Right cardiac atrium (tissue), 5 donors: ENCODE measurements at regions not wholly inside any gene's neighbourhood (a gene's known extent, or its start where the extent isn't known, plus 50 kb on each side); places are given as distances from the start of the nearest gene placed in this dataset.
"Not testable (repeated sequence)": the region's sequence is repeated elsewhere in the genome, so short reads cannot be mapped to it uniquely, and the experiment has no call there.

ENCODE experiments used
- ATAC-seq, 2 donors: fragments of 200-7000 bp; cut with Tn5 transposase; one replicate each; pipeline versions ENCODE4 v1.8.0 to v1.9.1; 2020; ENCODE audit warnings: moderate library complexity in 2 of 2, mild to moderate bottlenecking in 1 of 2
- DNase-seq, 3 donors: peaks; one replicate each; pipeline ENCODE4 v3.0.0-alpha.2; 2020
- H3K27ac ChIP-seq: one replicate; pipeline ENCODE4 v1.5.1; 2013; ENCODE audit warnings: mild to moderate bottlenecking, low read length, control low read depth, moderate library complexity
- H3K27me3 ChIP-seq: one replicate; pipeline ENCODE4 v1.6.1; 2013; ENCODE audit not compliant: control insufficient read depth, insufficient read depth
- H3K4me1 ChIP-seq: one replicate; pipeline ENCODE4 v1.6.1; 2013; ENCODE audit warnings: low read length; ENCODE audit not compliant: control insufficient read depth, insufficient read depth
- H3K4me3 ChIP-seq: one replicate; pipeline ENCODE4 v1.5.1; 2013; ENCODE audit warnings: low read length, control low read depth
- H3K9me3 ChIP-seq: one replicate; pipeline ENCODE4 v1.6.1; 2013; ENCODE audit warnings: low read length; ENCODE audit not compliant: control insufficient read depth
- WGBS: extraction: QIAGEN DNeasy Blood & Tissue Kit; methylation state at CpG from one replicate; pipeline ENCODE4 v1.1.7; 2013; 5-methylcytosine and 5-hydroxymethylcytosine counted together
- intact Hi-C, 4 donors: fragments of 100-400 bp; cut with DNase I; formaldehyde crosslinking; loops; one replicate each; pipeline versions ENCODE4 v1.11.0 to v1.14.0; 2022 to 2023
- donor health status: healthy with polysubstance abuse.
- donor health status: DM: no; HTN: yes; CAD: no.
- donor health status: DM: no; HTN: no; CAD: no.
- donor health status: DM: no; HTN: yes; CAD: no; lungs with severe emphysema.
- donor health status: DM: yes; HTN: yes; CAD: no.

- no peak overlapping the region for H3K27ac ChIP-seq
- intact Hi-C loops: no loop called here
- H3K4me1 ChIP-seq: no peaks in the 10 kb centered on the region
- no peak overlapping the region for H3K4me3 ChIP-seq
- 59% methylated on average over 1 of the region's 1 CpG for WGBS
- ATAC-seq (no peak), DNase-seq (no peak)
- H3K27me3 ChIP-seq: no peaks in the 10 kb centered on the region
- no peaks in the 10 kb centered on the region for H3K9me3 ChIP-seq
These were observed 67.8 kb upstream of the GRIP1 start for GRCh38 chr12:66746489-66747201.

DNA sequence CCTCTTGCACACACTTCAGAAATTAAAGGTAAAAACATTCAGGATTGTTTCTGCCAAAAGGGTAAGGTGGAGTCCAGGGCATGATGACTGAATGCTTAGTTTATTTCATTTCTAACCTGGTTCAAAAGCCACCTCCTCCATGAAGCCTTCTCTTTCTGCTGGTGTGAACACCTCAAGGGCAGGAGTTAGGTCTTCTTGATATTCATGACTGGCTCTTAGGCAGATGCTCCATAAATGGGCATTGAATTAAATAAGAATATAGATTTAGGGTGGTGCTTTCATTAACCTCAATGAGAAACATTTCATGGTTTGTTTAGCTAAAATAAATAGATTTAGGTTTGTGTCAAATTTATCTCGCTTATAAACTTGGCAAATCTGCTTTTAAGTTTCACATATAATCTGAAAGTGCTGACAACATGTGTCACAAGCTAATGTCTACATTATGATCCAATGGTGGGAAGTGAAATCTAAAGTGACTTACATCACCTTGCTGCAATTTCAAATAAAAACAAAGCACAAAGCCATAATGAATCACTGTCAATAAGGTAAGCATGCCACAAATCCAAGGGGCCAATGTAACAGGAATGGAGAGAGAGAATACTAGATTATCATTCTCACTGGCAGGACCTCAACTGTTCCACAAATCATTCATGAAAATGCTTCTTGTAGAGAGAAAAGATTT is 72.7 kb upstream of the GRIP1 start:
- Histone ChIP-seq H3K4me3 (no peak overlapping the region), H3K27ac (no peak overlapping the region), H3K9me3 (no peaks in the 10 kb centered on the region), H3K4me1 (no peaks in the 10 kb centered on the region), H3K27me3 (no peaks in the 10 kb centered on the region)
- intact Hi-C loops: no loop called here
- no peak for DNase-seq
- ATAC-seq: no peak
- 60% methylated on average over 1 of the region's 1 CpG for WGBS

DNA sequence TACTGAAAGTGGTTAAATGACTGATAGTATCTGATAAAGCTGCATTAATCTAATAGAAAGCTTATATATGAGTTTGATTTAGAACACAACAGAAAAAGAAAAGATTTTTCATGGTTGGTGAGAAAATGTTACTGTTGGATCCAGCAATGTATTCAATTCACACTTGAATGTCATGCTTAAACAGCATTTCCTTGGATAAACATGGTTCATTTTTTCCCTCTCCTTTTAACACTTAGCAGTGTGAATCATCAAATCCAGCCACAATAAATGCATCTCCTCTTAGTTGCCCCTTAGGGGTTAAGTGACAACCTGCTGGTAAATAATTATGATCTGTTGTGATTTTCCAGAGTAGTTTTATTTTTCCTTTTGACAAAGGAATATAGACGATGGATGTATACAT is 74.9 kb upstream of the GRIP1 start:
- Histone ChIP-seq H3K27ac (no peak overlapping the region), H3K4me3 (no peak overlapping the region), H3K27me3 (no peaks in the 10 kb centered on the region), H3K4me1 (no peaks in the 10 kb centered on the region), H3K9me3 (no peaks in the 10 kb centered on the region)
- ATAC-seq: no peak
- WGBS: 72% methylated on average over 1 of the region's 1 CpG
- intact Hi-C loops: no loop called here
- DNase-seq: no peak

GRCh38 chr12:66755727-66756395 is 77.0 kb upstream of the GRIP1 start:
- DNase-seq: no peak
- no peaks in the 10 kb centered on the region for H3K4me1 ChIP-seq
- no peak overlapping the region for H3K27ac ChIP-seq
- intact Hi-C loops: no loop called here
- no peak for ATAC-seq
- no peaks in the 10 kb centered on the region for H3K27me3 ChIP-seq
- H3K4me3 ChIP-seq: no peak overlapping the region
- no peaks in the 10 kb centered on the region for H3K9me3 ChIP-seq
- WGBS: 87% methylated on average over 2 of the region's 2 CpGs

- Histone ChIP-seq H3K9me3 (no peaks in the 10 kb centered on the region), H3K4me3 (no peak overlapping the region), H3K27me3 (no peaks in the 10 kb centered on the region), H3K4me1 (no peaks in the 10 kb centered on the region), H3K27ac (no peak overlapping the region)
- intact Hi-C loops: no loop called here
- 89% methylated on average over 1 of the region's 1 CpG for WGBS
- no peak for ATAC-seq
- DNase-seq: no peak
These were observed 77.8 kb upstream of the GRIP1 start for GRCh38 chr12:66756631-66757030.

DNA sequence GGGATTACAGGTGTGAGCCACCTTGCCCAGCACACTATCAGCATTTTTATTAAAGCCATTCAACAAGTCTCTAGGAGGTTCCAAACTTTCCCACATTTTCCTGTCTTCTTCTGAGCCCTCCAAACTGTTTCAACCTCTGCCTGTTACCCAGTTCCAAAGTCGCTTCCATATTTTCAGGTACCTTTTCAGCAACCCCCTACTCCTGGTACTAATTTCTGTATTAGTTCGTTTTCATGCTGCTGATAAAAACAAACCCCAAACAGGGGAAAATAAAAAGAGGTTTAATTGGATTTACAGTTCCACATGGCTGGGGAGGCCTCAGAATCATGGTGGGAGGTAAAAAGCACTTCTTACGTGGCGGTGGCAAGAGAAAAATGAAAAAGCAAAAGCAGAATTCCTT is 81.2 kb upstream of the GRIP1 start:
- H3K4me3 ChIP-seq, ATAC-seq, H3K4me1 ChIP-seq, DNase-seq, H3K27ac ChIP-seq, intact Hi-C loops, H3K9me3 ChIP-seq, H3K27me3 ChIP-seq: not testable (repeated sequence)
- 81% methylated on average over 4 of the region's 4 CpGs for WGBS

GRCh38 chr12:66763467-66763866 is 84.6 kb upstream of the GRIP1 start:
- ATAC-seq: no peak
- intact Hi-C loops: no loop called here
- no peaks in the 10 kb centered on the region for H3K4me1 ChIP-seq
- DNase-seq: no peak
- WGBS: 52% methylated on average over 4 of the region's 4 CpGs
- H3K27me3 ChIP-seq: no peaks in the 10 kb centered on the region
- no peak overlapping the region for H3K4me3 ChIP-seq
- H3K9me3 ChIP-seq: no peaks in the 10 kb centered on the region
- H3K27ac ChIP-seq: no peak overlapping the region

DNA sequence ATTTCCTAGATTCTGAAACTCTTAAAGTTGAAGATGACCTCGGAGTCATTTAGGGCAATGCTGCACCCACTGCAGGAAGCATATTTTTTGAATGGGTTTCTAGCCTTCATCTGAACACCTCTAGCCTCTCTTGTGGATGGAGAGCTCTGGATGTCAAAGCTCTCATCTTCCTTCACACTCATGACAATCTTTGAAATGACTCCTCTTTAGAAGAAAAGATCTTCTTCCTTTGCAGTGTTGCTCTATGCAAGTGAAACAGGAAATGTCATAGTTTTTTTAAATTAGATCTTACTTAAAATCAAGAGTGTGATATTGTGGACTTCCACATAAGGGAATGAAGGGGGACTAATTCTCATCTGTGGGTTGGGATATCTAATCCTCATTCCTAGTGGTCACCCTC is 86.3 kb upstream of the GRIP1 start:
- Histone ChIP-seq H3K27me3 (no peaks in the 10 kb centered on the region), H3K4me3 (no peak overlapping the region), H3K4me1 (no peaks in the 10 kb centered on the region), H3K27ac (no peak overlapping the region), H3K9me3 (no peaks in the 10 kb centered on the region)
- ATAC-seq: no peak
- no peak for DNase-seq
- 81% methylated on average over 1 of the region's 1 CpG for WGBS
- intact Hi-C loops: no loop called here

- WGBS: 74% methylated on average over 7 of the region's 7 CpGs
- ATAC-seq (no peak), DNase-seq (no peak)
- no peaks in the 10 kb centered on the region for H3K4me1 ChIP-seq
- H3K27ac ChIP-seq: no peak overlapping the region
- no peak overlapping the region for H3K4me3 ChIP-seq
- H3K9me3 ChIP-seq: no peaks in the 10 kb centered on the region
- H3K27me3 ChIP-seq: no peaks in the 10 kb centered on the region
- intact Hi-C loops: no loop called here
These were observed 88.7 kb upstream of the GRIP1 start for GRCh38 chr12:66767536-66767935.

GRCh38 chr12:66768293-66768692 is 89.4 kb upstream of the GRIP1 start:
- Histone ChIP-seq H3K4me3 (no peak overlapping the region), H3K4me1 (no peaks in the 10 kb centered on the region), H3K9me3 (no peaks in the 10 kb centered on the region), H3K27ac (no peak overlapping the region), H3K27me3 (no peaks in the 10 kb centered on the region)
- no peak for ATAC-seq
- intact Hi-C loops: no loop called here
- DNase-seq: no peak
- WGBS: 90% methylated on average over 5 of the region's 5 CpGs

GRCh38 chr12:66774929-66775328 is 96.1 kb upstream of the GRIP1 start:
- no peak for DNase-seq
- no peak for ATAC-seq
- no peak overlapping the region for H3K4me3 ChIP-seq
- H3K9me3 ChIP-seq: no peaks in the 10 kb centered on the region
- intact Hi-C loops: no loop called here
- H3K4me1 ChIP-seq: peaks cover 2% of the 10 kb centered on the region
- H3K27me3 ChIP-seq: no peaks in the 10 kb centered on the region
- H3K27ac ChIP-seq: no peak overlapping the region
